GM18861 (cell line): ENCODE measurements at regions not wholly inside any gene's neighbourhood (a gene's known extent, or its start where the extent isn't known, plus 50 kb on each side); places are given as distances from the start of the nearest gene placed in this dataset.

Source experiments
- ATAC-seq: cut with Tn5 transposase; IDR thresholded peaks from one replicate; pipeline ENCODE4 v1.9.1; 2021; ENCODE audit not compliant: unreplicated experiment

GRCh38 chr16:86797700-86798099 is 219.4 kb downstream of the FOXL1 start:
- no peak for ATAC-seq

DNA sequence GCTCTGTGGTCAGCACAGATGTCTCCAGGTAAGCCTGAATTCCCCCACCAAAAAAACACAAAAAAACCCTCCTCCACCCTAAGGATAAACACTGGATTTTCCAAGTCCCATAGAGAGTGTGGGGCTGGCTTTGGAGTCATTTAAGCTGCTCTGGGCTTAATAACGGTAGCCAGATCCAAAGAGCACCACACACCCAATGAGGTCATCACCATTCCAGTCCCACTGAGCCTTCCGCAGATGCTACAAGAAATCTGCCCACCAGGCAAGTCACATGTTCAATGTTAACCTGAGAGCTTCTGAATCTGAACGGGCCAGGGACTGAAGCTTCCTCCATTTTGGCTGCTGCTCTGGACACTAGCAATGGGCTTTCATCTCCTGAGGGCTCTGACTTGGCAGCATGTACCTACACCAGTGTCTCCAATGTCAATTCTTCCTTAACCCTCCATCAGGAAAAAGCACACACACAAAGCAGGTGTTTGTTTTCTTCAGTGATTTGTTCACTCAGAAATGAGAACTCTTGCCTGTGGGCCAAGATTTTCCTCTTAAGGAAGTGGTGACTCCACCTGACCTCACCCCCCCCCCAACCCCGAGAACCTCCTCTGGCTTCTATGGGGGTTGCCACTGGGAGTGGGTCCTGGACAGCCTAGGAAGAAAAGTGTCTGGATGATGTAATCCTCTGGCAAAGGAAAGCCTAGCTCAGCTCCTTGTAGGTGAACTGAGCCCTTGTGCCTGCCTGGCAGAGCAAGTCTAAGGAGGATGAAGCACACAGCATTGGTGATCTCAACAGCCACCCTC is 220.1 kb downstream of the FOXL1 start:
- no peak for ATAC-seq

- no peak for ATAC-seq
Observed at GRCh38 chr16:86799367-86799766, 221.0 kb downstream of the FOXL1 start.

DNA sequence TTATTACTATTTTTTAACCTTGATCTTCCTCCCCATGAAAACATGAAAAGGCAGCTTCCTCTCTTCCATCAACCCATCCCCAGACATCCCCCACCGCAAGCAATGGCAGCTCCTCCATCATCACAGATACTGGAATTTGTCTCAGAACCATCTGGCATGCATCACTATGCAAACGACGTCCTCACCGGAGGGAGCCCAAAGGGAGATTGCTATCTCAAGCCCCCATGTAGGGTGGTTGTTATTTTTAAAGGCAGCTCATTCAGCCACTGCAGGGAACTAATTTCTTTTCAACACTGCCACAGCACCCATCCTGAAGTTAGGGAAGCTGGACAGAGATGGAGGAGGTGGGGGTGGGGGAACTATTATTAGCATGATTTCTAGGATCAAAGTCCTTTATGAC is 222.5 kb downstream of the FOXL1 start:
- no peak for ATAC-seq

DNA sequence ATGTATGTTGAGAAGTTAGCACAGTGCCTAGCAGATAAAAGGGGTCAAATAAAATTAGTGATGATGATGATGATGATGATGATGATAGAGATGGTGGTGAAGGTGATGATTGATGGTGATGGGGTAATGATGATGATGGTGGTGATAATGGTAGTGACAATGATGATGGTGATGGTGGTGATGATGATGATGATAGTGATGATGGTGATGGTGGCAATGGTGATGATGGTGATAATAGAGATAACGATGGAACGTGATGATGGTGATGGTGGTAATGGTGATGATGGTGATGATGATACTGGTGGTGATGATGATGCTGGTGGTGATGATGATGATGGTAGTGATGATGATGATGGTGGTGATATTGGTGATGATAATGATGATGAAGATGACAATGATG is 223.7 kb downstream of the FOXL1 start:
- no peak for ATAC-seq

GRCh38 chr16:86805188-86805587 is 226.8 kb downstream of the FOXL1 start:
- no peak for ATAC-seq

GRCh38 chr16:86806181-86806837 is 228.0 kb downstream of the FOXL1 start:
- ATAC-seq: no peak

GRCh38 chr16:86806838-86807351 is 228.5 kb downstream of the FOXL1 start:
- ATAC-seq: no peak

GRCh38 chr16:86808863-86809444 is 230.6 kb downstream of the FOXL1 start:
- no peak for ATAC-seq

DNA sequence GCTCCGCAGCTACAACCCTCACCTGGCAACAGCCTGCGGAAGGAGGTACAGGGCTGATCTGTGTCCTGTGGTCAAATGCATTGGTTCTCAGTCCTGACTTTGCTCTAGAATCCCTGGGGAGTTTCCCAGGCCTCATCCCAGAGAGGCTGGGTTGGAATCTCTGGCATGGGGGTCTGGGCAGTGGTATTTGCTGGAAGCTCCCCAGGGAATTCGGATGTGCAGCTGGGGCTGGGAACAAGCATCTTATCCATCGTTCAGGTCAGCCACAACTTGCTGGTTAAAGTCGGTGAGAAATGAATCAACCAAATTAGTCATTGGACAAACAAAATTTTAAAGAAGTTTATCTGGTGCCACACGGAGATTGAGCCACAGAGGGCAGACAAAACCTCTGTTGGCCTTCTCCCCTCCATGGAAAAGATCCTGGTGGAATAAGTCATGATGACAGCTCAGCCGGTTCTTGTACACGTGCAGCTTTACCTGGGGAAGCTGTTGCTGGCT is 231.2 kb downstream of the FOXL1 start:
- no peak for ATAC-seq

DNA sequence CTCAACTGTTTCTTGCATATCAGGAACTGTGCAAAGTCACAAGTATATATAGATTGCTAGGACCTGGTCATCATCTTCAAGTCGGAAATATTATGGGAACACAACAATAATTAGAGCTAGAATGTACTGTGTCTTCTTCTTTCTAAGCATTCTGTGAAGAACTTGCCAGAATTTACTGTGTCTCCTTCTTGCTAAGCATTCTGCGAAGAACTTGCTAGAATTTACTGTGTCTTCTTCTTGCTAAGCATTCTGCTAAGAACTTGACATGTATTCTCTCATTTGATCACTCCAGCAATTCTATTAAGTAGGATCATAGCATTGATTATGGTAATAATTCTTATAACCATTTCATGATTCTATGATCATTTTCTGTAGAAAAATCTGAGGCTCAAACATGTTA is 231.7 kb downstream of the FOXL1 start:
- no peak for ATAC-seq

GRCh38 chr16:86812363-86812970 is 234.1 kb downstream of the FOXL1 start:
- no peak for ATAC-seq

DNA sequence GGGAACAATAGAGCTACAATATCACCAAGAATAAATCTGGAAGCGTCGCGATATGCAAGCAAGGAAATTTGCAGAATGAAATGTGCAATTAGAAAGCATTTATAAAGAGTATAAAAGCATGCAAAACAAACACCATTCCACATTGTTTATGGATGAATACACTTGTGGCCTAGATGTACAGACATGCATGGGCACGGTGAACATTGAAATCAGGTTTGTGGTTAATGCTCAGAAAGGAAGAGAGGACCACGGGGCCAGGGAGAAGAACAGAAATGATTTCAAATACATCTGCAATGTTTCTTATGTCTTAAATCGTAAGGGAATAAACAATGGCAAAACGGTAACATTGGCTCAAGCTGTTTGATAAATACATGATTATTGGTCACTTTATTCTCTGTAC is 235.9 kb downstream of the FOXL1 start:
- ATAC-seq: no peak

DNA sequence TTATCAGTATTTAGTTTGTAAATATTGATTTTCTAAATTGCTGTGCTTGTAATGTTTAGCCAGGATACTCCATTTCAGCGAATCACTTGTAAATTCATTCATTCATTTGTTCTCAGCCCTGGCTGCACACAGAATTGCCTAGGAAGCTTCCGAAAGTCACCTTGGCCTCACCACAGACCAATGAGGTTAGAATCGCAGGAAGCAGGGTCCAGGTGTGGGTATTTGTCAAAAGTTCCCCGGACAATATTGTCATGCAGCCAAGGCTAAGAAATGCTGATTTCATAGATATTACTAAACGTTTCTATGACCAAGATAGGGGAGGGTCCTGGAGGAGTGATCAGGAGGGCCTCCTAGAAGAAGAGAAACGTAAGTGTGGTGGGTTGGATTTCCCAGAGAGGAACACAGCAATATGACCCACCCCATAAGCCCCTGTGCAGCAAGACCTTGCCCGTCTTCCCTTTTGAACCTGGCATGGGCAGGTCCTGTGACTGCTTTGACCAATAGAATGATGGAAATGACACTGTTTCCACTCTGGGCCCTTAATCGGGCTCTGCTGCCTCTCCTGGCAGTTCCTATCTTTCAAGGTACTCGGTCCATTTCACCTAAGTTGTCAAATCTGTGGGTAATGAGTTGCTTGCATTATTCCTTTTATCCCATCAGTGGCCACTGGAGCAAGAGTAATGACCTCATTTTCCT is 238.7 kb downstream of the FOXL1 start:
- ATAC-seq: no peak

DNA sequence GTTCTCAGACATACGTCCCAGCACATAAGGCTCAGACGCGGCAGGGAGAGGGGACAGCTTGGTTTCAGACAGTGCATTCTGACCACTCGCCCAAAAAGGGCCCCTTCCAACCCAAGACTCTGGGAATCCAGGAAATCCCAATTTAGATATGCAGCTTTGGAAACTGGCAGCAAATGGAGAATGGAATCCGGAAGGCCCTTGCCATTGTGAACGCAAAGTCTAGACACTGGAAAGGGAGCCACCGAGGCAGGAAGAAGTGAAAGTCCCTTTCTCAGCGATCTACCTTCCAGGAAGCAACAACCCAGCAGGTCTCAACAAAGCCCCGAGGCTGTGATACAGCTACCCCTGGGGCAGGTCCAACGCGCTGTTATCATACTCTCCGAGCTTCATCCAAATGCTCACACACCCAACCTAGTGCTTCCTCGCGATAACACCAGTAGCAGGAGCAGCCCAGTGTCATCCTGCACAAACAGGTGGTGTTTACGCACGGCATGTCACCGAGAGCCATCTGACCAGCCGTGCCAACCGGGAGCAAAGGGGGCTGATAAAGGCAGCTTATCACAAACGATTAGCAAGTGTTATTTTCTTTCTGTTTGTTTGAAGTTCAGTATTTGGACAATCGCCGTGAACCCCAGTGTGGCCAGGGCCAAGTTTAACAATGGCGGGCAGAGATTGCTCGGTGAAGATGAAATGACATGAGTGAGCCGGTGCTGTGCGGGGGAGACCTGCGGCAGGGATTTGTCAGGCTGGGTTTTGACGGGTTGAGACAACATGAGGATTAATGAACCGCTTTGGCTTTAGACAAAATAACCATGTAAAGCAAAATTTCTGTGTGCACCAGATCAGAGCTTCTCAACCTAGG is 240.6 kb downstream of the FOXL1 start:
- ATAC-seq: no peak

DNA sequence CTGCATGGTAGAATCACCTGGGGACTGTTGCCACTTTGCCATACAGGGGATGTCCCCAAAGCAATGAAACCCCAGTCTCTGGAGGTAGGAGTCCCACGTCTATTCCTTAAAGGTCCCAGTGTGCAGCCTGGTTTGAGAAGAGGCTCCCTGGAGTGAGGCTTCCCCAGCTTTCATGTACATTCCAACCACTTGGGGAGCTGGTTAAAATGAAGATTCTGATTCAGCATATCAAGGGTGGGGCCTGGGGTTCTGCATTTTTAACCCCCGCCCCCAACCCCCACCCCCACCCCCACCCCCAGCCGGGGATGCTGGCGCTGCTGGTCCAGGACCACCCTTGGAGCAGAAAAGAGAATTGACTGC is 241.2 kb downstream of the FOXL1 start:
- ATAC-seq: no peak

GRCh38 chr16:86821895-86822294 is 243.5 kb downstream of the FOXL1 start:
- no peak for ATAC-seq

DNA sequence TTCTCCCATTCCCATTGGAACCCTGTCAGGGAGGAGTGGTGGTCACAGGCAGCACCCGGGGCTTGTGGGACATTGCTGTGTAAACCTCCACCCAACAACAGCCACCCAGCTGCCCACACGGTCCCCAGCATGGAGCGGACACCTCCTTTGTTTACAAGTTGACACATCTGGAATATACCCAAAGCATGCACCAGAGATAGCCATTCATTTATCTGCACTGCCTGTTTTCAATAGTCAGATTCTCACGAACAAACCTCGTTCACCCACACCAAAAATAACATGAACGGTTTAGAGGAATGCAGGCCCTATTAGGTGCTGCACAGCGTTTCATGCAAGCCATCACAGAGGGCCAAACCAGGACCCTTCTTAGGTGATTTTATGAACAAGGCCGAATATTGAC is 244.8 kb downstream of the FOXL1 start:
- ATAC-seq: no peak

DNA sequence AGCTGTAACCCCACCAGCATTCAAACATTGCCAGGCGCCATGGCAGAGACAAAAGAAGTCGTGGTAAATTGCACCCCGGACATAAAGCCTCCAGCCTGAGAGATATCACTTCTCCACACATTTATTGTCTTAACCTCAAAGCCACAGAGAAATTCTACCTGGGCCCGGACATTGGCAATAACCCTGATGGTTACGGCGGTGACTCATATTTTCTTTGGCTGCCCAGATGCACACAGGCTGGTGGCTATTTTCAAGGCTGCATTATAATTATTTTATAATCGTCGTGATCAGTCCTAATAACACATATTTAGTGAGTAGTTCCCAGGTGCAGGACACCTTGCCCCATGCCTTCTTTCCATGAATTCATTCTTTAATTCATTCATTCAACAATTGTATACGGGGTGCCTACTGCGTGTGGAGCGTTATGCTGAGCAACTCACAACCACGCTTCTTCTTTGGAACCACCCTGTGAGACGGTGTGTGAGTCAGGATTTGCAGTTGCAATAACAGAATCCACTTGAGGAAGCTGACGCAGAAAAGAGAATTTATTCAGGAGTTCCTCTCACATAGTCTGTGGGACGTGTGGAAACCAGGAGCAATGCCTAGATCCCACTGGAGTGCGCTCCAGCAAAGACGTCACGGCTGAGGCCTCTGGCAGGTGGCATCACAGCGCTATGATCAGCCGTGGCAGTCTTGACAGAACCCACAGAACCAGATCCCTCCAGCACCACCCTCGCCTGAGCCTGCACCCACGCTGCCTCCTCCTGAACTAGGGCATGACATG is 245.7 kb downstream of the FOXL1 start:
- ATAC-seq: no peak
